GM12878 (cell line): ENCODE measurements at regions not wholly inside any gene's neighbourhood (a gene's known extent, or its start where the extent isn't known, plus 50 kb on each side); places are given as distances from the start of the nearest gene placed in this dataset.

Experiments used
- ATAC-seq: fragments of 200-7000 bp; cut with Tn5 transposase; 3 replicates; pipeline ENCODE4 v1.9.1; 2020; ENCODE audit warnings: mild to moderate bottlenecking, moderate library complexity
- BruUV-seq: library from RNA; stranded (reverse); fragments of 400-500 nt; replicated peaks from 2 replicates; lab custom pipeline; 2021; lab: Mats Ljungman, UMichigan
- CTCF ChIA-PET: fragments of 300-600 bp; sonication (Branson Sonifier 250); formaldehyde crosslinking; extraction: SDS; loops from one replicate; lab custom pipeline; 2021; ENCODE audit warnings: inconsistent platforms; lab: Yijun Ruan, JAX
- POLR2A ChIA-PET: fragments of 350-600 bp; formaldehyde crosslinking; extraction: SDS; loops from one replicate; lab custom pipeline; 2021; ENCODE audit warnings: inconsistent platforms; lab: Charles Lee
- RAD21 ChIA-PET: fragments of 300-600 bp; sonication (Branson Sonifier 250); formaldehyde crosslinking; loops from one replicate; lab custom pipeline; 2023; ENCODE audit warnings: antibody characterized with exemption; ENCODE audit not compliant: unreplicated experiment; lab: Charles Lee
- SMC1A ChIA-PET: fragments of 300-600 bp; sonication (Branson Sonifier 250); formaldehyde crosslinking; loops from one replicate; lab custom pipeline; 2023; ENCODE audit not compliant: unreplicated experiment, uncharacterized antibody; lab: Charles Lee
- DNase-seq: peaks from one replicate; pipeline ENCODE4 v3.0.0-alpha.2; 2011; ENCODE audit warnings: low read depth, low spot score
- FAIRE-seq: peaks from 3 replicates; lab custom pipeline; 2011; peaks lifted over from hg19 to GRCh38; lab: Jason Lieb, UNC
- H2AFZ ChIP-seq: 2 replicates; pipeline ENCODE4 v1.6.0; 2011; ENCODE audit warnings: low read depth, low read length, control low read depth; ENCODE audit not compliant: control insufficient read depth
- H3K27ac ChIP-seq: 2 replicates; pipeline ENCODE4 v1.5.1; 2011; ENCODE audit warnings: control low read depth; ENCODE audit not compliant: control insufficient read depth, insufficient read depth
- H3K27me3 ChIP-seq, 2 experiments: replicated peaks in 1 of 2; 2 replicates each; pipeline versions ENCODE4 v1.6.0 to v1.6.1; 2011; ENCODE audit warnings: low read length in 1 of 2; ENCODE audit not compliant: control insufficient read depth in 2 of 2, insufficient read depth in 2 of 2
- H3K36me3 ChIP-seq, 2 experiments: 2 replicates each; pipeline ENCODE4 v1.5.1; 2011; ENCODE audit warnings: low read length in 1 of 2; ENCODE audit not compliant: control insufficient read depth in 2 of 2, insufficient read depth in 2 of 2
- H3K4me1 ChIP-seq: 2 replicates; pipeline ENCODE4 v1.6.1; 2011; ENCODE audit warnings: mild to moderate bottlenecking, low read length, moderate library complexity, mixed read lengths; ENCODE audit not compliant: control insufficient read depth, insufficient read depth
- H3K4me2 ChIP-seq: 2 replicates; pipeline ENCODE4 v1.6.0; 2011; ENCODE audit warnings: control low read depth; ENCODE audit not compliant: control insufficient read depth, insufficient read depth
- H3K4me3 ChIP-seq: fragments of 200-600 bp; sonication (generic); 2 replicates; pipeline ENCODE4 v1.5.1; 2016
- H3K79me2 ChIP-seq: 2 replicates; pipeline ENCODE4 v1.6.0; 2011; ENCODE audit warnings: low read length; ENCODE audit not compliant: control insufficient read depth, insufficient read depth
- H3K9ac ChIP-seq: 2 replicates; pipeline ENCODE4 v1.8.0; 2011; ENCODE audit warnings: low read length, control low read depth, mixed read lengths; ENCODE audit not compliant: control insufficient read depth, insufficient read depth
- H3K9me3 ChIP-seq: replicated peaks from 3 replicates; pipeline ENCODE4 v1.5.1; 2011; ENCODE audit warnings: mild to moderate bottlenecking, low read length; ENCODE audit not compliant: control insufficient read depth, insufficient read depth
- H4K20me1 ChIP-seq: 2 replicates; pipeline ENCODE4 v1.6.0; 2011; ENCODE audit not compliant: control insufficient read depth, insufficient read depth
- ATF7 ChIP-seq: fragments of 450-650 bp; IDR thresholded peaks from 2 replicates; pipeline ENCODE4 v1.6.1; 2016; ENCODE audit warnings: low read depth, mild to moderate bottlenecking
- BCL11A ChIP-seq: IDR thresholded peaks from 2 replicates; pipeline ENCODE4 v1.6.1; 2011; ENCODE audit warnings: low read depth, low read length
- MEF2A ChIP-seq: IDR thresholded peaks from 2 replicates; pipeline ENCODE4 v1.6.1; 2011; ENCODE audit warnings: low read depth, mild to moderate bottlenecking, low read length, moderate library complexity; ENCODE audit not compliant: insufficient read depth
- MTA2 ChIP-seq: fragments of 450-650 bp; IDR thresholded peaks from 2 replicates; pipeline ENCODE4 v1.6.1; 2016; ENCODE audit warnings: low read depth, mild to moderate bottlenecking, moderate library complexity
- POLR2AphosphoS2 ChIP-seq: IDR thresholded peaks from 2 replicates; pipeline ENCODE4 v1.6.1; 2011; ENCODE audit warnings: low read depth, mild to moderate bottlenecking, low read length, improper control_type of control experiment, moderate library complexity
- POLR2AphosphoS5 ChIP-seq: IDR thresholded peaks from 2 replicates; pipeline ENCODE4 v1.6.1; 2011; ENCODE audit warnings: mild to moderate bottlenecking, low read length, inconsistent platforms
- POU2F2 ChIP-seq: IDR thresholded peaks from 3 replicates; pipeline ENCODE4 v1.6.1; 2011; ENCODE audit warnings: low read depth, mild to moderate bottlenecking, low read length, borderline replicate concordance
- RBBP5 ChIP-seq: fragments of 200-600 bp; sonication (generic); conservative IDR thresholded peaks from 2 replicates; pipeline ENCODE4 v1.6.1; 2016
- RELA ChIP-seq: fragments of 450-650 bp; IDR thresholded peaks from 2 replicates; pipeline ENCODE4 v1.8.0; 2014; ENCODE audit warnings: borderline replicate concordance; ENCODE audit not compliant: partially characterized antibody
- SMAD1 ChIP-seq: fragments of 450-650 bp; IDR thresholded peaks from 2 replicates; pipeline ENCODE4 v1.6.1; 2018; ENCODE audit warnings: mild to moderate bottlenecking, low read depth; ENCODE audit not compliant: partially characterized antibody
- SMAD5 ChIP-seq: IDR thresholded peaks from 2 replicates; pipeline ENCODE4 v1.6.1; 2016; ENCODE audit warnings: antibody characterized with exemption, low read depth
- ZZZ3 ChIP-seq: IDR thresholded peaks from 2 replicates; pipeline ENCODE4 v1.6.1; 2011; ENCODE audit warnings: low read depth; ENCODE audit not compliant: control insufficient read depth, insufficient read length
- WGBS: methylation state at CpG from one replicate; pipeline ENCODE4 v1.1.6; 2016; ENCODE audit warnings: low lambda C conversion rate; ENCODE audit not compliant: insufficient replicate concordance, insufficient coverage; ENCODE audit errors: missing lambda C conversion rate; 5-methylcytosine and 5-hydroxymethylcytosine counted together
- in situ Hi-C: fragments of 300-500 bp; cut with MboI; formaldehyde crosslinking; loops from 9 replicates; pipeline ENCODE4 v1.14.3; 2018; ENCODE audit warnings: mixed read lengths
- intact Hi-C: fragments of 100-400 bp; cut with micrococcal nuclease; formaldehyde crosslinking; loops from one replicate; pipeline ENCODE4 v1.14.2; 2022; ENCODE audit not compliant: unreplicated experiment
- TF ChIP-seq, protein P1 (sequence below): IDR thresholded peaks from 2 replicates; pipeline ENCODE4 v1.6.1; 2011; ENCODE audit warnings: low read depth, mild to moderate bottlenecking, low read length, moderate library complexity, borderline replicate concordance; ENCODE audit errors: extremely low read depth
- TF ChIP-seq, protein P2 (sequence below): IDR thresholded peaks from 2 replicates; pipeline ENCODE4 v1.6.1; 2012; ENCODE audit warnings: low read depth, low read length, improper control_type of control experiment
- TF ChIP-seq, protein P3 (sequence below): fragments of 450-650 bp; IDR thresholded peaks from 2 replicates; pipeline ENCODE4 v1.6.1; 2017; ENCODE audit warnings: antibody characterized with exemption, mild to moderate bottlenecking, moderate library complexity

DNA sequence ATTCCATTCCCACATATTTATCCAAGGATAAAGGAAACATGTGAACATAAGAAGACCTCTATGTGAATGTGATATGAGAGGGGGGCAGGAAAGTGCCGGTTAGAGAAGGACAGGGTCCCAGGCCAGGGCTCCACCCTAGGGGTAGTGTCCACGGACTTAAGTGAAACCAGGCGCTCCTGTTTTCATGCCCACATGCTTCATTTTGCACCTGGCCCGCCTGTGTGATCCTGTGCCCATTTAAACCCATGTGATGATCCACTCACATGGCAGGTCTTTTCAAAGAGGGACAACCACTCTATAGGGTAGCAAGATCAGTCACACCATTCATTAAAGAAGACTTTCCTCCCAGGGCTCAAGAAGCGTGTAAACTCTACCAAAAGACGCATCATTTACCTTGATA, 865.3 kb upstream of the GJE1 start:
- whole genome bisulfite sequencing, result 61% methylated on average over 6 of the region's 6 CpGs
- RAD21 ChIA-PET, result no interaction called here
- no peak for ATAC-seq

More for the DNA sequence above, 865.3 kb upstream of the GJE1 start:
- intact Hi-C loops (no loop called here), in situ Hi-C loops (no loop called here)
- no peaks in the 10 kb centered on the region for H3K4me1 ChIP-seq
- H3K27me3 ChIP-seq, result no peaks in the 10 kb centered on the region
- DNase-seq (no peak), FAIRE-seq (no peak)
- H3K4me3 ChIP-seq, result no peak overlapping the region
- H3K36me3 ChIP-seq, result no peaks in the 10 kb centered on the region
- H2AFZ ChIP-seq, result no peak overlapping the region
- no peaks in the 10 kb centered on the region for H3K9me3 ChIP-seq
- CTCF ChIA-PET, result no interaction called here
- no peak overlapping the region for H3K27ac ChIP-seq
- no peak overlapping the region for H3K9ac ChIP-seq
- H3K4me2 ChIP-seq, result no peak overlapping the region
- no peaks in the 10 kb centered on the region for H4K20me1 ChIP-seq
- POLR2A ChIA-PET, result no interaction called here
- H3K79me2 ChIP-seq, result no peaks in the 10 kb centered on the region
- TF ChIP-seq RBBP5 (no peak), SMAD1 (no peak), ZZZ3 (no peak), MEF2A (no peak), POLR2AphosphoS2 (no peak), MTA2 (no peak), BCL11A (no peak), POLR2AphosphoS5 (no peak), ATF7 (no peak), POU2F2 (no peak), SMAD5 (no peak), RELA (no peak)
- TF ChIP-seq, protein P1, sequence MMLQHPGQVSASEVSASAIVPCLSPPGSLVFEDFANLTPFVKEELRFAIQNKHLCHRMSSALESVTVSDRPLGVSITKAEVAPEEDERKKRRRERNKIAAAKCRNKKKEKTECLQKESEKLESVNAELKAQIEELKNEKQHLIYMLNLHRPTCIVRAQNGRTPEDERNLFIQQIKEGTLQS, result no peak
- TF ChIP-seq, protein P2, sequence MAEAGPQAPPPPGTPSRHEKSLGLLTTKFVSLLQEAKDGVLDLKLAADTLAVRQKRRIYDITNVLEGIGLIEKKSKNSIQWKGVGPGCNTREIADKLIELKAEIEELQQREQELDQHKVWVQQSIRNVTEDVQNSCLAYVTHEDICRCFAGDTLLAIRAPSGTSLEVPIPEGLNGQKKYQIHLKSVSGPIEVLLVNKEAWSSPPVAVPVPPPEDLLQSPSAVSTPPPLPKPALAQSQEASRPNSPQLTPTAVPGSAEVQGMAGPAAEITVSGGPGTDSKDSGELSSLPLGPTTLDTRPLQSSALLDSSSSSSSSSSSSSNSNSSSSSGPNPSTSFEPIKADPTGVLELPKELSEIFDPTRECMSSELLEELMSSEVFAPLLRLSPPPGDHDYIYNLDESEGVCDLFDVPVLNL, result no peak
- TF ChIP-seq, protein P3, sequence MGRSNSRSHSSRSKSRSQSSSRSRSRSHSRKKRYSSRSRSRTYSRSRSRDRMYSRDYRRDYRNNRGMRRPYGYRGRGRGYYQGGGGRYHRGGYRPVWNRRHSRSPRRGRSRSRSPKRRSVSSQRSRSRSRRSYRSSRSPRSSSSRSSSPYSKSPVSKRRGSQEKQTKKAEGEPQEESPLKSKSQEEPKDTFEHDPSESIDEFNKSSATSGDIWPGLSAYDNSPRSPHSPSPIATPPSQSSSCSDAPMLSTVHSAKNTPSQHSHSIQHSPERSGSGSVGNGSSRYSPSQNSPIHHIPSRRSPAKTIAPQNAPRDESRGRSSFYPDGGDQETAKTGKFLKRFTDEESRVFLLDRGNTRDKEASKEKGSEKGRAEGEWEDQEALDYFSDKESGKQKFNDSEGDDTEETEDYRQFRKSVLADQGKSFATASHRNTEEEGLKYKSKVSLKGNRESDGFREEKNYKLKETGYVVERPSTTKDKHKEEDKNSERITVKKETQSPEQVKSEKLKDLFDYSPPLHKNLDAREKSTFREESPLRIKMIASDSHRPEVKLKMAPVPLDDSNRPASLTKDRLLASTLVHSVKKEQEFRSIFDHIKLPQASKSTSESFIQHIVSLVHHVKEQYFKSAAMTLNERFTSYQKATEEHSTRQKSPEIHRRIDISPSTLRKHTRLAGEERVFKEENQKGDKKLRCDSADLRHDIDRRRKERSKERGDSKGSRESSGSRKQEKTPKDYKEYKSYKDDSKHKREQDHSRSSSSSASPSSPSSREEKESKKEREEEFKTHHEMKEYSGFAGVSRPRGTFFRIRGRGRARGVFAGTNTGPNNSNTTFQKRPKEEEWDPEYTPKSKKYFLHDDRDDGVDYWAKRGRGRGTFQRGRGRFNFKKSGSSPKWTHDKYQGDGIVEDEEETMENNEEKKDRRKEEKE, result no peak
- SMC1A ChIA-PET, result no interaction called here
- BruUV-seq, result no TSS peak
